SU-DHL-6 (cell line): ENCODE measurements at regions not wholly inside any gene's neighbourhood (a gene's known extent, or its start where the extent isn't known, plus 50 kb on each side); places are given as distances from the start of the nearest gene placed in this dataset.
"Not testable (repeated sequence)": the region's sequence is repeated elsewhere in the genome, so short reads cannot be mapped to it uniquely, and the experiment has no call there.

ENCODE experiments used
- EZH2phosphoT487 ChIP-seq: fragments of 200-600 bp; sonication (generic), shearing (Covaris generic); conservative IDR thresholded peaks from 2 replicates; pipeline ENCODE4 v1.6.1; 2018; ENCODE audit warnings: mild to moderate bottlenecking, antibody characterized with exemption, low read length, moderate library complexity, mixed read lengths
- TF ChIP-seq, protein P1 (sequence below): fragments of 200-600 bp; sonication (generic); IDR thresholded peaks from one replicate; pipeline ENCODE4 v1.5.1; 2017; ENCODE audit warnings: antibody characterized with exemption, mild to moderate bottlenecking, low read length, moderate library complexity; ENCODE audit not compliant: insufficient read depth, poor library complexity, severe bottlenecking

GRCh38 chr7:25602730-25603426 is 374.6 kb upstream of the NPVF start:
- not testable (repeated sequence) for TF ChIP-seq EZH2phosphoT487
- TF ChIP-seq, protein P1, sequence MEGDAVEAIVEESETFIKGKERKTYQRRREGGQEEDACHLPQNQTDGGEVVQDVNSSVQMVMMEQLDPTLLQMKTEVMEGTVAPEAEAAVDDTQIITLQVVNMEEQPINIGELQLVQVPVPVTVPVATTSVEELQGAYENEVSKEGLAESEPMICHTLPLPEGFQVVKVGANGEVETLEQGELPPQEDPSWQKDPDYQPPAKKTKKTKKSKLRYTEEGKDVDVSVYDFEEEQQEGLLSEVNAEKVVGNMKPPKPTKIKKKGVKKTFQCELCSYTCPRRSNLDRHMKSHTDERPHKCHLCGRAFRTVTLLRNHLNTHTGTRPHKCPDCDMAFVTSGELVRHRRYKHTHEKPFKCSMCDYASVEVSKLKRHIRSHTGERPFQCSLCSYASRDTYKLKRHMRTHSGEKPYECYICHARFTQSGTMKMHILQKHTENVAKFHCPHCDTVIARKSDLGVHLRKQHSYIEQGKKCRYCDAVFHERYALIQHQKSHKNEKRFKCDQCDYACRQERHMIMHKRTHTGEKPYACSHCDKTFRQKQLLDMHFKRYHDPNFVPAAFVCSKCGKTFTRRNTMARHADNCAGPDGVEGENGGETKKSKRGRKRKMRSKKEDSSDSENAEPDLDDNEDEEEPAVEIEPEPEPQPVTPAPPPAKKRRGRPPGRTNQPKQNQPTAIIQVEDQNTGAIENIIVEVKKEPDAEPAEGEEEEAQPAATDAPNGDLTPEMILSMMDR: not testable (repeated sequence)
